ENCODE measurements at regions not wholly inside any gene's neighbourhood (a gene's known extent, or its start where the extent isn't known, plus 50 kb on each side); places are given as distances from the start of the nearest gene placed in this dataset.

DNA sequence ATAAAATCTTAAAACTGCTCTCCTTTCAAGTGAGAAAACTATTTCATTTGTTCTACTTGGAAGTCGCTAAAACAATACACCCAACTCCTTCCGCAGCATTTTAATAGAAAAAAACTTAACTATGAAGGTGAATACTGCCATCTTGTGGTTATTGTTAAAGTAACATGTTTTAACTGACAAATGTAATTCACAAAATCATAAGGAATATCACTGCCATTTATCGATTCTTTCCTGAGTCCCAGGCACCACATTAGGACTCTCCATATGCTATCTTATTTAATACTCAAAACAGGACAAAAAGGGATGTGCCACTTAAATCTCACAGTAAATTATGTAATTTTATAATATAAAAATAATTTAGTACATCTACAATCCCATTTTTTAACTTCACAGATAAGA lies 130.5 kb upstream of the ITGA1 start:
- no peak overlapping the region for H3K27ac Mint-ChIP-seq
- intact Hi-C loops (cut with micrococcal nuclease): loop anchor here (1.0 to 5.0 kb wide), 4 partner anchors 258 to 1698 kb away; partner anchors contain the start of gene ISL1
- no peak overlapping the region for H3K4me3 Mint-ChIP-seq

GRCh38 chr5:52658246-52658645 lies 129.5 kb upstream of the ITGA1 start:
- no peak overlapping the region for H3K27ac Mint-ChIP-seq
- H3K9me3 Mint-ChIP-seq: no peaks in the 10 kb centered on the region
- intact Hi-C loops (cut with micrococcal nuclease): loop anchor here (5.0 kb wide), 1 partner anchor 1276 kb away; the partner anchor contains the start of gene ISL1
- H3K27me3 Mint-ChIP-seq (ENCODE audit: insufficient read depth): peaks cover 34% of the 10 kb centered on the region
- no peaks in the 10 kb centered on the region for H3K36me3 Mint-ChIP-seq (ENCODE audit: low read depth)
- no peak overlapping the region for H3K4me3 Mint-ChIP-seq
- DNase-seq (ENCODE audit: low spot score): no peak
- H3K4me1 Mint-ChIP-seq (ENCODE audit: low read depth): peaks cover 5% of the 10 kb centered on the region

More for the DNA sequence above, 130.5 kb upstream of the ITGA1 start:
- DNase-seq (ENCODE audit: low spot score): no peak
- peaks cover 35% of the 10 kb centered on the region for H3K27me3 Mint-ChIP-seq (ENCODE audit: insufficient read depth)
- H3K4me1 Mint-ChIP-seq (ENCODE audit: low read depth): peaks cover 5% of the 10 kb centered on the region
- H3K36me3 Mint-ChIP-seq (ENCODE audit: low read depth): no peaks in the 10 kb centered on the region
- no peaks in the 10 kb centered on the region for H3K9me3 Mint-ChIP-seq

GRCh38 chr5:52660621-52661020 lies 127.1 kb upstream of the ITGA1 start:
- intact Hi-C loops (cut with micrococcal nuclease): no loop called here
- H3K9me3 Mint-ChIP-seq: no peaks in the 10 kb centered on the region
- H3K27ac Mint-ChIP-seq: no peak overlapping the region
- DNase-seq (ENCODE audit: low spot score): no peak
- H3K27me3 Mint-ChIP-seq (ENCODE audit: insufficient read depth): peaks cover 29% of the 10 kb centered on the region
- H3K4me3 Mint-ChIP-seq: no peak overlapping the region
- H3K4me1 Mint-ChIP-seq (ENCODE audit: low read depth): peaks cover 6% of the 10 kb centered on the region
- H3K36me3 Mint-ChIP-seq (ENCODE audit: low read depth): no peaks in the 10 kb centered on the region

DNA sequence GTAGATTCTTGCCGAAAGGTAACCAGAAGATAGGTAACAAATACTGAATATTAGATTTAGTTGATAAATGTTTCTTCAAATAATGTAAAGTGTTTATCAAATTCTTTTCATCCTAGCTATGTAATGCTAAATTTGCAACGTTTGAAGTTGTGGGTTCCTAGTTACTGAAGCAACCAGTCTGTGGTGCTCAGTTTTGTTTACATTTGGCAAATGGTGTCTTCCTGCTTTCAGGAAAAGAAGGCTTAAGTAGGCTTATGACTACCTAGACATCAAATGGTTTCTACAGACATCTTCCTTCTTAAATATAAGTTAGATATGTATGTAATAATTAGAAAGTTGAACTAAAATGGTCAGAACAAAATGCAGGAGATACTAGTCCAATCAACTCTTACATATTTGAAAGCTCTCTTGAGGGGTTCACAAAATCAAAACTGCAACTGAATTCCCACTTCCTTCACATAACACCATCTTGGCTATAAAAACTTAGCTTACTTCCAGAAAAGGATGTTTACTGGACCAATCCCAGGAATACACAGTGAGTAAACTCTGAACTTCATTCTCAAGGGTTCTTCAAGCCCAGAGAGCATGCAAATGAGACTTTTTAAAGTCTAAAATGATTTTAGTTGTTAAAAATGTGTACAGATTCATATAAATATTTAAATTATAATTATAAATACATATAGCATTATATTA lies 125.7 kb upstream of the ITGA1 start:
- intact Hi-C loops (cut with micrococcal nuclease): no loop called here

DNA sequence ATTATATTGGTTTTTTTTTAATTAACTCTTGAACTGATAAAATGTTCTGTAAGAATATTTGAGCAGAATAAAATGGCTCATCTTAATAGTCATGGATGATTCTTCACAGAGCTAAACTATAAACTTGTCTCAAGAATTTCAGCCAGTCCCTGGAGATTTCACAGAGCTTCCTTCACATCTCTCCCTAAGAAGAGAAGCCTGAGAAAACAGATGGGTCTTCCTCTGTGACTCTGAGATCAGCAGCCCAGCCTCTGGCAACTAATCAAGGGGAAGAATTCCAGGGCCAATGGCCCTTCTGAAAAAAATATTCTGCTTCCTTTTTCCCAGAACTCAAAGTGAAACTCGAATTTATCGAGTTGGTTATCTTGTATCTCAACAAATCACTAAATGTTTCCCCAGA lies 122.2 kb upstream of the ITGA1 start:
- H3K27me3 Mint-ChIP-seq (ENCODE audit: insufficient read depth): peaks cover 30% of the 10 kb centered on the region
- DNase-seq (ENCODE audit: low spot score): no peak
- intact Hi-C loops (cut with micrococcal nuclease): loop anchor here (2.0 kb wide), 1 partner anchor 249 kb away; no protein-coding TSS in a partner anchor
- H3K4me3 Mint-ChIP-seq: no peak overlapping the region
- no peaks in the 10 kb centered on the region for H3K9me3 Mint-ChIP-seq
- no peak overlapping the region for H3K27ac Mint-ChIP-seq
- H3K4me1 Mint-ChIP-seq (ENCODE audit: low read depth): peaks cover 5% of the 10 kb centered on the region
- H3K36me3 Mint-ChIP-seq (ENCODE audit: low read depth): no peaks in the 10 kb centered on the region

More for the DNA sequence above, 125.7 kb upstream of the ITGA1 start:
- Mint-ChIP-seq H3K36me3 (ENCODE audit: low read depth) (no peaks in the 10 kb centered on the region), H3K4me1 (ENCODE audit: low read depth) (peaks cover 10% of the 10 kb centered on the region), H3K4me3 (no peak overlapping the region), H3K9me3 (no peaks in the 10 kb centered on the region), H3K27me3 (ENCODE audit: insufficient read depth) (peaks cover 28% of the 10 kb centered on the region), H3K27ac (no peak overlapping the region)
- DNase-seq (ENCODE audit: low spot score): no peak

GRCh38 chr5:52668139-52668538 lies 119.6 kb upstream of the ITGA1 start:
- Mint-ChIP-seq H3K4me1 (ENCODE audit: low read depth) (peaks cover 5% of the 10 kb centered on the region), H3K4me3 (no peak overlapping the region), H3K27me3 (ENCODE audit: insufficient read depth) (peaks cover 18% of the 10 kb centered on the region), H3K36me3 (ENCODE audit: low read depth) (no peaks in the 10 kb centered on the region), H3K9me3 (no peaks in the 10 kb centered on the region), H3K27ac (no peak overlapping the region)
- intact Hi-C loops (cut with micrococcal nuclease): no loop called here
- DNase-seq (ENCODE audit: low spot score): no peak

DNA sequence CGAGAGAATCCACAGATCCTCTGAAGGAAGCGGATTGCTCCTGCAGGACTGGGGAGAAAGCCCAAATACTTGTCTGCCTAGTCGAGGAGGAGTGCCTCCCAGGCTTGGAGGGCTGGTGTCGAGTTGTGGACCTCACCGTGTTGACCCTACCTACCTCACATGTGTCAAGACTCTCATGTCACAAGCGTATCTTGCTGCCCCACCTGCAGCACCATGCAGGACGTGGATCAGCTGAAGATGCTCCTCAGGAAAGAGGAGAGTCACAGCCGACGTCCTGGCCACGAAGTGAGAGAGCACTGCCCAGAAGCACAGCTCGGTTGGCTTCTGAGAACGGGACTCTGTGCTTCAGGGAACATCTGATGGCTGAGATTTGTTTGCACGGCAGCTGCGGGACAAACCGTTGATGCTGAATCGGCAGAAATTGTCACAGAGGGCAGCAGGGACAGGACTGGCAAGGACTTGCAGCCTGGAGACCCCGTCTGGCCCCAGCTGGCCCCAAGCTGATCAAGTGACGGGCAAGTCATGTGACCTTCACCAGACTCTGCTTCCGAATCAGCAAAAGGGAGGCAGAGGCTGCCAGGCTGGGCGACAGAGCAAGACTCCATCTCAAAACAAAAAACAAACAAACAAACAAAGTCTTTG lies 119.1 kb upstream of the ITGA1 start:
- H3K36me3 Mint-ChIP-seq (ENCODE audit: low read depth): no peaks in the 10 kb centered on the region
- DNase-seq (ENCODE audit: low spot score): no peak
- H3K4me1 Mint-ChIP-seq (ENCODE audit: low read depth): peaks cover 9% of the 10 kb centered on the region
- H3K27me3 Mint-ChIP-seq (ENCODE audit: insufficient read depth): peaks cover 15% of the 10 kb centered on the region
- H3K9me3 Mint-ChIP-seq: no peaks in the 10 kb centered on the region
- intact Hi-C loops (cut with micrococcal nuclease): no loop called here
- no peak overlapping the region for H3K4me3 Mint-ChIP-seq
- H3K27ac Mint-ChIP-seq: no peak overlapping the region

DNA sequence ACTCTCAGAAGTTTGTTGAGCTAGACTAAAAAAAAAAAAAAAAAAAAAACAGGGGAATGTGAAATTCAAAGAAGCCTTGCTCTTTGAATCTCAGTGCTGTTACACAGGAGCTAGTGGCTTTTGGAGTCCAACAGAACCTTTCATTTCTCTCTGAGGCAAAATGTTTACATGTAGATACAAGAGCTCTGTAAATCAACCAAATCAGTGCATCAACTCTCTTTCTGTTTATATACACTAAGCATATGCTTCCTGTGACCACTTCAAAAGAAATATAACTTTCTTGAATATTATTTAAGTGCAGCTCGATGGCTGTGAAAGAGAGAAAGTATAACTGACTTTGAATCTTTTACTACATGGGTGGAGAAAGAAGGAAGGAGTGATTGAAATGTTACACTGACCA lies 115.3 kb upstream of the ITGA1 start:
- Mint-ChIP-seq H3K27ac (no peak overlapping the region), H3K9me3 (no peaks in the 10 kb centered on the region), H3K4me1 (ENCODE audit: low read depth) (peaks cover 10% of the 10 kb centered on the region), H3K36me3 (ENCODE audit: low read depth) (no peaks in the 10 kb centered on the region), H3K4me3 (no peak overlapping the region), H3K27me3 (ENCODE audit: insufficient read depth) (peaks cover 9% of the 10 kb centered on the region)
- intact Hi-C loops (cut with micrococcal nuclease): no loop called here
- DNase-seq (ENCODE audit: low spot score): no peak

DNA sequence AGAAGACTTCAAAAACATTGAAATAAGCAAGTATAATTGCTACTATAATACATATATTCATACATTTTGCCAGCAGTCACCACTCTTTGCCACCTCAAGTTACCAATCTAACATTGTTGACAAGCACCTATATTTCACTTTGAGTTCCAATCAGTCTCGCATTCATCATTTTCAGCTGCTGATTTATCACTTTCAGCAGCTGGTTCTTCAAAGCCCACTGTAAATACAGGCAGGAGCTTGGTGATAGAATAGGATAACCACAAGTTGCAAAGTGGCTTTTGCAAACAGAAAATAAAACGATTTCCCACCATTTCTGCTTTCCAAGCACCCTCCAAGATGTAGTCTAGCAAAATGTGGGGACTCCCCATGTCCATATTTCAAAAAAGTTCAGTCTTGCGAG lies 114.2 kb upstream of the ITGA1 start:
- Mint-ChIP-seq H3K4me3 (no peak overlapping the region), H3K36me3 (ENCODE audit: low read depth) (no peaks in the 10 kb centered on the region), H3K9me3 (no peaks in the 10 kb centered on the region), H3K27ac (no peak overlapping the region), H3K4me1 (ENCODE audit: low read depth) (peaks cover 10% of the 10 kb centered on the region), H3K27me3 (ENCODE audit: insufficient read depth) (peaks cover 12% of the 10 kb centered on the region)
- DNase-seq (ENCODE audit: low spot score): no peak
- intact Hi-C loops (cut with micrococcal nuclease): no loop called here

- intact Hi-C loops (cut with micrococcal nuclease): no loop called here
- Mint-ChIP-seq H3K27ac (no peak overlapping the region), H3K9me3 (peaks cover 6% of the 10 kb centered on the region), H3K4me1 (ENCODE audit: low read depth) (peaks cover 10% of the 10 kb centered on the region), H3K36me3 (ENCODE audit: low read depth) (peaks cover 1% of the 10 kb centered on the region), H3K4me3 (no peak overlapping the region), H3K27me3 (ENCODE audit: insufficient read depth) (peaks cover 10% of the 10 kb centered on the region)
- DNase-seq (ENCODE audit: low spot score): no peak
Measured at GRCh38 chr5:52674815-52675545, 112.7 kb upstream of the ITGA1 start.

- no peak overlapping the region for H3K27ac Mint-ChIP-seq
- intact Hi-C loops (cut with micrococcal nuclease): no loop called here
- H3K4me3 Mint-ChIP-seq: no peak overlapping the region
- DNase-seq (ENCODE audit: low spot score): no peak
- H3K36me3 Mint-ChIP-seq (ENCODE audit: low read depth): peaks cover 1% of the 10 kb centered on the region
- H3K27me3 Mint-ChIP-seq (ENCODE audit: insufficient read depth): peaks cover 16% of the 10 kb centered on the region
- peaks cover 7% of the 10 kb centered on the region for H3K9me3 Mint-ChIP-seq
- no peaks in the 10 kb centered on the region for H3K4me1 Mint-ChIP-seq (ENCODE audit: low read depth)
Measured at GRCh38 chr5:52682492-52682891, 105.2 kb upstream of the ITGA1 start.

GRCh38 chr5:52684051-52684450 lies 103.7 kb upstream of the ITGA1 start:
- DNase-seq (ENCODE audit: low spot score): no peak
- peaks cover 18% of the 10 kb centered on the region for H3K27me3 Mint-ChIP-seq (ENCODE audit: insufficient read depth)
- H3K9me3 Mint-ChIP-seq: peaks cover 7% of the 10 kb centered on the region
- H3K27ac Mint-ChIP-seq: no peak overlapping the region
- H3K36me3 Mint-ChIP-seq (ENCODE audit: low read depth): peaks cover 1% of the 10 kb centered on the region
- H3K4me3 Mint-ChIP-seq: no peak overlapping the region
- intact Hi-C loops (cut with micrococcal nuclease): no loop called here
- H3K4me1 Mint-ChIP-seq (ENCODE audit: low read depth): peaks cover 4% of the 10 kb centered on the region

- no peaks in the 10 kb centered on the region for H3K36me3 Mint-ChIP-seq (ENCODE audit: low read depth)
- no peak overlapping the region for H3K27ac Mint-ChIP-seq
- no peak for DNase-seq (ENCODE audit: low spot score)
- H3K9me3 Mint-ChIP-seq: no peaks in the 10 kb centered on the region
- peaks cover 4% of the 10 kb centered on the region for H3K4me1 Mint-ChIP-seq (ENCODE audit: low read depth)
- H3K4me3 Mint-ChIP-seq: no peak overlapping the region
- intact Hi-C loops (cut with micrococcal nuclease): no loop called here
- peaks cover 9% of the 10 kb centered on the region for H3K27me3 Mint-ChIP-seq (ENCODE audit: insufficient read depth)
Measured at GRCh38 chr5:52685566-52685965, 102.2 kb upstream of the ITGA1 start.
